Mesothelial cell of epicardium (in vitro differentiated cells): ENCODE measurements at regions not wholly inside any gene's neighbourhood (a gene's known extent, or its start where the extent isn't known, plus 50 kb on each side); places are given as distances from the start of the nearest gene placed in this dataset.

ENCODE experiments used
- DNase-seq, 2 experiments: peaks; one replicate each; pipeline ENCODE4 v3.0.0; 2021; ENCODE audit warnings: low spot score in 2 of 2; ENCODE audit not compliant: unreplicated experiment in 2 of 2
- H3K27ac Mint-ChIP-seq: 2 replicates; pipeline ENCODE4 v1.8.0; 2021; ENCODE audit warnings: mixed read lengths
- H3K27me3 Mint-ChIP-seq: 2 replicates; pipeline ENCODE4 v1.8.0; 2021; ENCODE audit warnings: low read depth, mixed read lengths
- H3K36me3 Mint-ChIP-seq: 2 replicates; pipeline ENCODE4 v1.8.0; 2021; ENCODE audit warnings: mixed read lengths
- H3K4me1 Mint-ChIP-seq: 2 replicates; pipeline ENCODE4 v1.8.0; 2021; ENCODE audit warnings: mixed read lengths
- H3K4me3 Mint-ChIP-seq: 2 replicates; pipeline ENCODE4 v1.8.0; 2021; ENCODE audit warnings: mild to moderate bottlenecking, moderate library complexity, mixed read lengths
- H3K9me3 Mint-ChIP-seq: 2 replicates; pipeline ENCODE4 v1.8.0; 2021; ENCODE audit warnings: mixed read lengths
- CTCF ChIP-seq: fragments of 200-600 bp; sonication (generic); IDR thresholded peaks from one replicate; pipeline ENCODE4 v1.5.0; 2021; ENCODE audit warnings: antibody characterized with exemption; ENCODE audit not compliant: unreplicated experiment

- no peaks in the 10 kb centered on the region for H3K27me3 Mint-ChIP-seq
- no peaks in the 10 kb centered on the region for H3K36me3 Mint-ChIP-seq
- no peak for TF ChIP-seq CTCF
- no peaks in the 10 kb centered on the region for H3K9me3 Mint-ChIP-seq
- H3K4me3 Mint-ChIP-seq, result no peak overlapping the region
- H3K4me1 Mint-ChIP-seq, result peaks cover 19% of the 10 kb centered on the region
- no peak overlapping the region for H3K27ac Mint-ChIP-seq
- no peak for DNase-seq
These were observed 186.9 kb upstream of the STK26 start for GRCh38 chrX:131836161-131836560.

- Mint-ChIP-seq H3K4me1 (peaks cover 12% of the 10 kb centered on the region), H3K4me3 (no peak overlapping the region), H3K27ac (no peak overlapping the region), H3K9me3 (no peaks in the 10 kb centered on the region), H3K36me3 (no peaks in the 10 kb centered on the region), H3K27me3 (no peaks in the 10 kb centered on the region)
- no peak for TF ChIP-seq CTCF
- DNase-seq, result no peak
These were observed 185.8 kb upstream of the STK26 start for GRCh38 chrX:131837325-131837724.

GRCh38 chrX:131840799-131841495, 182.2 kb upstream of the STK26 start:
- Mint-ChIP-seq H3K4me1 (peaks cover 23% of the 10 kb centered on the region), H3K27ac (no peak overlapping the region), H3K9me3 (no peaks in the 10 kb centered on the region), H3K27me3 (no peaks in the 10 kb centered on the region), H3K4me3 (no peak overlapping the region), H3K36me3 (no peaks in the 10 kb centered on the region)
- no peak for DNase-seq
- TF ChIP-seq CTCF, result no peak

- peak in 1 of 2 experiments; percentile 54 for DNase-seq
- H3K4me1 Mint-ChIP-seq, result peaks cover 23% of the 10 kb centered on the region
- no peak overlapping the region for H3K4me3 Mint-ChIP-seq
- H3K36me3 Mint-ChIP-seq, result no peaks in the 10 kb centered on the region
- no peaks in the 10 kb centered on the region for H3K27me3 Mint-ChIP-seq
- H3K9me3 Mint-ChIP-seq, result no peaks in the 10 kb centered on the region
- no peak overlapping the region for H3K27ac Mint-ChIP-seq
- TF ChIP-seq CTCF, result peak; percentile 92
These were observed 181.3 kb upstream of the STK26 start for GRCh38 chrX:131841496-131842437.

GRCh38 chrX:131843987-131844386, 179.1 kb upstream of the STK26 start:
- Mint-ChIP-seq H3K36me3 (no peaks in the 10 kb centered on the region), H3K9me3 (no peaks in the 10 kb centered on the region), H3K27me3 (no peaks in the 10 kb centered on the region), H3K27ac (peak overlapping the region; percentile 26), H3K4me3 (no peak overlapping the region), H3K4me1 (peaks cover 23% of the 10 kb centered on the region)
- no peak for TF ChIP-seq CTCF
- DNase-seq, result no peak
